IPS-NIHi7 (cell line): ENCODE measurements at regions not wholly inside any gene's neighbourhood (a gene's known extent, or its start where the extent isn't known, plus 50 kb on each side); places are given as distances from the start of the nearest gene placed in this dataset.

Experiments
- DNase-seq: peaks from one replicate; pipeline ENCODE4 v3.0.0; 2012; ENCODE audit warnings: mixed read lengths; ENCODE audit errors: extremely low spot score

- no peak for DNase-seq
These were observed 54.5 kb upstream of the HTR4 start for GRCh38 chr5:148708854-148709253.

- DNase-seq = no peak
These were observed 57.6 kb upstream of the HTR4 start for GRCh38 chr5:148711961-148712360.

GRCh38 chr5:148713735-148714508 lies 59.6 kb upstream of the HTR4 start:
- DNase-seq = no peak

- no peak for DNase-seq
These were observed 62.4 kb upstream of the HTR4 start for GRCh38 chr5:148716716-148717115.

GRCh38 chr5:148717668-148718067 lies 63.3 kb upstream of the HTR4 start:
- no peak for DNase-seq

- no peak for DNase-seq
These were observed 65.3 kb upstream of the HTR4 start for GRCh38 chr5:148719605-148720004.

GRCh38 chr5:148720257-148720656 lies 65.9 kb upstream of the HTR4 start:
- DNase-seq = no peak

GRCh38 chr5:148723143-148723542 lies 68.8 kb upstream of the HTR4 start:
- no peak for DNase-seq

GRCh38 chr5:148725675-148726074 lies 71.3 kb upstream of the HTR4 start:
- DNase-seq = no peak

GRCh38 chr5:148729182-148729581 lies 74.9 kb upstream of the HTR4 start:
- peak; percentile 22 for DNase-seq

GRCh38 chr5:148730270-148730669 lies 75.9 kb upstream of the HTR4 start:
- DNase-seq = no peak

GRCh38 chr5:148730942-148731898 lies 76.9 kb upstream of the HTR4 start:
- DNase-seq = peak; percentile 69

GRCh38 chr5:148732692-148733091 lies 78.4 kb upstream of the HTR4 start:
- DNase-seq = no peak

- peak; percentile 36 for DNase-seq
These were observed 79.5 kb upstream of the HTR4 start for GRCh38 chr5:148733601-148734438.

GRCh38 chr5:148734518-148734917 lies 80.2 kb upstream of the HTR4 start:
- no peak for DNase-seq

- DNase-seq = no peak
These were observed 81.0 kb upstream of the HTR4 start for GRCh38 chr5:148735301-148735835.

- no peak for DNase-seq
These were observed 84.7 kb upstream of the HTR4 start for GRCh38 chr5:148739023-148739422.

GRCh38 chr5:148739524-148739923 lies 85.2 kb upstream of the HTR4 start:
- DNase-seq = no peak

- no peak for DNase-seq
These were observed 85.9 kb upstream of the HTR4 start for GRCh38 chr5:148740079-148740858.

GRCh38 chr5:148740966-148741742 lies 85.3 kb upstream of the ADRB2 start:
- peak; percentile 39 for DNase-seq
